ENCODE measurements at regions not wholly inside any gene's neighbourhood (a gene's known extent, or its start where the extent isn't known, plus 50 kb on each side); places are given as distances from the start of the nearest gene placed in this dataset.

- Histone ChIP-seq H3K9me3 (ENCODE audit: control insufficient read depth, insufficient read depth, low read length) (no peaks in the 10 kb centered on the region), H3K4me3 (ENCODE audit: insufficient read depth, low read depth, low read length) (no peak overlapping the region), H3K4me1 (ENCODE audit: control insufficient read depth, insufficient read depth, low read length) (no peaks in the 10 kb centered on the region), H3K4ac (ENCODE audit: low read depth, low read length) (no peak overlapping the region), H3K9ac (ENCODE audit: low read depth, low read length) (no peak overlapping the region), H2BK20ac (ENCODE audit: low read depth, low read length) (no peak overlapping the region), H2AK9ac (replicated peaks; ENCODE audit: low read depth, low read length, poor library complexity) (no peak overlapping the region), H3K14ac (replicated peaks; ENCODE audit: low read depth, low read length) (no peak overlapping the region), H4K91ac (ENCODE audit: insufficient read depth, low read depth, low read length) (no peak overlapping the region), H3K27ac (ENCODE audit: insufficient read depth, low read length) (no peak overlapping the region), H2BK15ac (ENCODE audit: low read depth, low read length) (no peak overlapping the region), H4K20me1 (ENCODE audit: insufficient read depth, low read length) (no peaks in the 10 kb centered on the region), H3K4me2 (ENCODE audit: low read depth, low read length) (no peak overlapping the region), H3K27me3 (ENCODE audit: control insufficient read depth, insufficient read depth, low read length) (no peaks in the 10 kb centered on the region), H2BK120ac (ENCODE audit: low read depth, low read length) (no peak overlapping the region), H3K23ac (ENCODE audit: low read depth, low read length) (no peak overlapping the region), H2AFZ (replicated peaks; ENCODE audit: low read length, poor library complexity) (no peak overlapping the region), H3K79me1 (ENCODE audit: low read depth in 1 of 2, low read length in 2 of 2) (no peaks in the 10 kb centered on the region), H3K9me1 (ENCODE audit: insufficient read depth, low read length) (no peaks in the 10 kb centered on the region), H3K56ac (ENCODE audit: extremely low read depth, insufficient read depth, low read length) (no peak overlapping the region), H4K8ac (ENCODE audit: low read depth in 2 of 2, low read length in 2 of 2) (no peak overlapping the region), H2BK5ac (ENCODE audit: low read depth, low read length, poor library complexity, severe bottlenecking) (no peak overlapping the region), H3K36me3 (ENCODE audit: control insufficient read depth, insufficient read depth, low read length) (no peaks in the 10 kb centered on the region), H2AK5ac (ENCODE audit: low read depth, low read length) (no peak overlapping the region), H4K5ac (ENCODE audit: low read depth, low read length) (no peak overlapping the region), H3K18ac (ENCODE audit: low read depth, low read length) (no peak overlapping the region)
- dilution Hi-C loops (cut with HindIII; ENCODE audit: low sequenced_read_pairs, unreplicated experiment) (no loop called here), intact Hi-C loops (cut with micrococcal nuclease) (no loop called here), in situ Hi-C loops (cut with MboI; ENCODE audit: low sequenced_read_pairs) (no loop called here)
- no TSS peak for BruUV-seq (replicated peaks)
- ChIA-PET POLR2A (ENCODE audit: unreplicated experiment) (no interaction called here), CTCF (no interaction called here)
- TF ChIP-seq CHD1 (IDR thresholded peaks at IDR 0.05; ENCODE audit: low read depth, low read length) (no peak), MAZ (IDR thresholded peaks at IDR 0.05; ENCODE audit: borderline replicate concordance, low read depth, low read length) (no peak), BHLHE40 (IDR thresholded peaks at IDR 0.05; ENCODE audit: low read depth, low read length) (no peak), CTCF (conservative IDR thresholded peaks at IDR 0.05; ENCODE audit: low read depth, low read length) (no peak), CEBPB (IDR thresholded peaks at IDR 0.05; ENCODE audit: low read depth, low read length) (no peak), ELK1 (IDR thresholded peaks at IDR 0.05; ENCODE audit: borderline replicate concordance, low read depth, low read length) (no peak), SMC3 (IDR thresholded peaks at IDR 0.05; ENCODE audit: low read depth, low read length) (no peak), MXI1 (IDR thresholded peaks at IDR 0.05; ENCODE audit: borderline replicate concordance, low read depth, low read length) (no peak), RCOR1 (IDR thresholded peaks at IDR 0.05; ENCODE audit: insufficient replicate concordance, low read length) (no peak), NFE2L2 (IDR thresholded peaks at IDR 0.05; ENCODE audit: low read depth, low read length) (no peak), RAD21 (IDR thresholded peaks at IDR 0.05; ENCODE audit: low read length) (no peak), RFX5 (IDR thresholded peaks at IDR 0.05; ENCODE audit: low read depth, low read length) (no peak), FOS (IDR thresholded peaks at IDR 0.05; ENCODE audit: low read depth, low read length) (no peak), MAFK (IDR thresholded peaks at IDR 0.05; ENCODE audit: low read depth, low read length) (no peak)
- TF ChIP-seq, protein P1, sequence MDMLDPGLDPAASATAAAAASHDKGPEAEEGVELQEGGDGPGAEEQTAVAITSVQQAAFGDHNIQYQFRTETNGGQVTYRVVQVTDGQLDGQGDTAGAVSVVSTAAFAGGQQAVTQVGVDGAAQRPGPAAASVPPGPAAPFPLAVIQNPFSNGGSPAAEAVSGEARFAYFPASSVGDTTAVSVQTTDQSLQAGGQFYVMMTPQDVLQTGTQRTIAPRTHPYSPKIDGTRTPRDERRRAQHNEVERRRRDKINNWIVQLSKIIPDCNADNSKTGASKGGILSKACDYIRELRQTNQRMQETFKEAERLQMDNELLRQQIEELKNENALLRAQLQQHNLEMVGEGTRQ (IDR thresholded peaks at IDR 0.05; ENCODE audit: low read depth, low read length), result no peak
- no peak for ATAC-seq (ENCODE audit: low read depth)
- DNase-seq, result no peak
Observed at GRCh38 chr13:97715763-97716162, 237.7 kb upstream of the IPO5 start.
